Retina (tissue), 1 donor: ENCODE measurements at regions not wholly inside any gene's neighbourhood (a gene's known extent, or its start where the extent isn't known, plus 50 kb on each side); places are given as distances from the start of the nearest gene placed in this dataset.
"Not testable (repeated sequence)": the region's sequence is repeated elsewhere in the genome, so short reads cannot be mapped to it uniquely, and the experiment has no call there.

Source experiments
- DNase-seq: peaks from one replicate; pipeline ENCODE4 v3.0.0-alpha.2; 2016

DNA sequence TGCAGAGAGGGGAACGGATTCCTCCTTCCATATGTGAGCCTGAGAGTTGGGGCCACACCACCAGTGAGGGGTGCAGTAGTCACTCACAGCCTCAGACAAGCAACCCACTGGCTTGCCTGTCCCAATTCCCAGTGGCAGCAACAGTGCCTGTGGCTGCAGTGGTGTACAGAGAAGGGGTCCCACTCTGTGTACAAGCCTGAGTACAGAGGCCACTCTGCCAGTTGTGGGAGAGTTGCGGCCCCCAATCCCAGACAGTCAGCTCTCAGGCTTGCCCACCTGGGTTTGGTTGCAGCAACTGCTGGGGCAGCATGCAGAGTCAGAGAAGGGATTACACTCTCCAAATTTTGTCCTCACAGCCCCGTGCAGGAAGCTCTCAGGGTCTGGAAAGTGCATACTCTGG lies 133.2 kb upstream of the RFX3 start:
- DNase-seq: no peak

DNA sequence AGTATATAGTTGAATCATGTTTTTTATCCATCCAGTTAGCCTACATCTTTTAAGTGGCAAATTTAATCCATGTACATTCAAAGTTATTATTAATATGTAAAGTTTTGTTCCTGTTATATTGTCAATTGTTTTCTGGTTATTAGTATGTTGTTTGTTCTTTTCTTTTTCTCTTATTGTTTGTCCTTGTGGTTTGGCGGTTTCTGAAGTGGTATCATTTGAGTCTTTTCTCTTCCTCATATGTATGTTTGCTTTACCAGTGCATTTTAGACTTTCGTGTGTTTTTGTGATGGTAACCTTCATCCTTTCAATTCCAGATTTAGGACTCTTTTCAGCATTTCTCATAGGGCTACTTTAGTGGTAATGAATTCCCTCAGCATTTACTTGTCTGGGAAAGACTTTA lies 130.4 kb upstream of the RFX3 start:
- DNase-seq: no peak

DNA sequence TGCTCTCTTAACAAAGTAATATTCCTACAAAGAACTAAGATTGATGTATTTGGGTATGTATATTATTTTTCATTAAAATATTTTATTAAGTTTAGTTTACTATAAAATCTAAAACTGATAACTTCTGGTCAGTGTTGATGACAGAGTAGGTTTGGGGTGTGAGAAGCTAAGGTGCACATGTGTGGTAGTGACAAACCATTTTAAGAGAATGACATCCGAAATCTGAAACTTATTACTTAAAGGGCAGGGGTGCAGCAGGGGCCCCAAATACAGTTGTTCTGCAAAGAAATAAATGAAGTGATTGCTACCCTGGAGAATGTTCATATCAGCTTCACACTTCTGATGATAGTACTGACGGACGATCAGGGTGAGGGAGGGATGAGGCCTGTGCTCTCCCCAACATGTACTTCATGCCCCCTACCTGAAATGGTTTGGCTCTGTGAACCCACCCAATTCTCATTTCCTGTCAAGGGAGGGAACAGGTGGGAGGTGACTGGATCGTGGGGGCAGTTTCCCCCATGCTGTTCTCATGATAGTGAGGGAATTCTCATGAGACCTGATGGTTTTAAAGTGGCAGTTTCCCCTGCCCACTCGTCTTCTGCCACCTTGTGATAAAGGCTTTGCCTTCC lies 125.3 kb upstream of the RFX3 start:
- DNase-seq: no peak

DNA sequence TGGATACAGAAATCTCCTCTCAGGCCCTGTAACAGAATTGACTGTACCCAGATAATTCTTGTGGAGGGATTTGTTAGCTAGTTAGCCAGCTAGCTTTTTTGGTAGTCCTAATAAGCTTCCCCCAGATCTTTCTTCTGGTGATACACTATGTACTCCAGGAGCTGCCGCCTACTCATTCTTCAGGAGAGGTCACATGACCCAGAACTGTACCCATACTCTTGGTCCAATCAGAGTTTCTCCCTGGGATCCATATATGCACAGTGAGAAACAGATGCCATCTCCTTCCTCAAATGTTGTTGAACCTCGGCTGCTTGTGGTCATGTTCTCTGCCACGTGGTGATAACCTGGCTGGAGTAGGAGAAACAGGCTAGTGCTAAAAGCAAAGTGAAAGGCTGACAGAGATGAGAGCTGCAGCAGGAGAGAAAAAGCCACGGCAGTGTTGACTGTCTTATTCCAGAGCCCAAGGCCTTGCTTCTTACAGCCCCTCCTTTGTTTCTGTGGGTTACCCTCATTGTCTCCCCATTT lies 123.0 kb upstream of the RFX3 start:
- DNase-seq: no peak

- no peak for DNase-seq
Observed at GRCh38 chr9:3648266-3648665, 122.5 kb upstream of the RFX3 start.

DNA sequence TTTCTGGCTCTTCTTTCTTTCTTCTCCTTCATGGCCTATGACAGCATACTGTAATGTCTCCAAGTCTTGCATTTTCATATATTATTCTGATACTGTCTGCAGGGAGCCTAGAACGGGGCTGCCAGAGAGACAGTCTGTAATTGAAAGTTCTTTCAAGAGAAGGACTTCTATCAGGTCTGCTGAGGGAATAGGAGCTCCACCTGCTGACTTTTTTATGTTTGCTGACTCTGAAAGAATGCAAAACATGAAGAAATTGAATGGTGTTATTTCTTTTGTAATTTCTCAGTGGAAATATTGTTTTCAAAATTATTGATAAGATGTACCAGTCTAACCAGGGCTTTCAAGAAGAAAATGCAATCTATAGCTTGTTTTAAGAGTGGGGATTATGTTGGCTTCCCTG lies 121.9 kb upstream of the RFX3 start:
- no peak for DNase-seq

DNA sequence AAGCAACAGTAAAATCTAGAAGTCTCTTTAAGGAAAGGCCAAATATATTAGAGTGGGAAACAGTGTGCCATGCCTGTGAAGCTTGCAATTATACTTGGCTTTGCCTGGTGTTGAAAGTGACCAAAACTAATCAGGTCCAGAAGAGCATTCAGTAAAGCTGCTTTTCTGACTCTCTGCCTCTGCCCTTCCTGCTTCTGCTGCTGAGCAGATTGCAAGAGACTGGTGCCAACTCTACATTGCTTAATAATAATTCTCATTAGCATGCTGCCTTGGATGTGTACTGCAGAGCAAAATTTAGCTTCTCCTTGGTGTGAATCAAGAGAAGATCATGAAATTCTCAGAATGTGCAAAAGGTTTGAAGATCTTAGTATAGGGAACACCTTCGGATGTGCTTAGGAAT lies 120.4 kb upstream of the RFX3 start:
- DNase-seq: no peak

- DNase-seq: not testable (repeated sequence)
Observed at GRCh38 chr9:3642075-3642474, 116.3 kb upstream of the RFX3 start.

- no peak for DNase-seq
Observed at GRCh38 chr9:3629495-3629894, 103.7 kb upstream of the RFX3 start.

DNA sequence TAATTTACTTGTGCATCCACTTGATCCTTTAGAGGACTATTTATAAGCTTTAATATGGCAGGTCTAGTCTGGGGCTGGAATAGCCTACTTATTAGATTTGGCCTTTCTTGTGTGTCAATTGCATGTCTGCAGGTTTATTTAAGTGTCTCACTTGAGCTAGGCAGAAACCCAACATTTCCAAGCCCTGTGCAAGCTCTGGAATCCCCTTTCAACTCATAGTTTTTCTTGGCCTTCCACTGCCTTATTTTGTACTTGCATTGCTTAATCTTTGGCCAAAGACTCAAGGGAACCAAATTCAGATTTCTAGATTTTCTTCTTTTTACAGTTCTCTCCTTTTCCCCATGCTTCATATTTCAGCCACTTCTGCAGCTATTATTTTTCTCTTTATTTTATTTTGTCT lies 102.4 kb upstream of the RFX3 start:
- no peak for DNase-seq

DNA sequence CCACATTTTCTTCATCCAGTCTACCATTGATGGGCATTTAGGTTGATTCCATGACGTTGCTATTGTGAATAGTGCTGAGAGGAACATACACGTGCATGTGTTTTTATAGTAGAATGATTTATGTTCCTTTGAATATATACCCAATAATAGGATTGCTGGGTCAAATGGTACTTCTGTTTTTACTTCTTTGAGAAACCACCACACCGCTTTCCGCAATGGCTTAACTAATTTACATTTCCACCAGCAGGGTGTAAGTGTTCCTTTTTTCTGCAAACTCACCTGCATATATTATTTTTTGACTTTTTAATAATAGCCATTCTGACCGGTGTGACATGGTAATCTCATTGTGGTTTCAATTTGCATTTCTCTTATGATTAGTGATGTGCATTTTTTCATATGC lies 82.2 kb upstream of the RFX3 start:
- DNase-seq: no peak

DNA sequence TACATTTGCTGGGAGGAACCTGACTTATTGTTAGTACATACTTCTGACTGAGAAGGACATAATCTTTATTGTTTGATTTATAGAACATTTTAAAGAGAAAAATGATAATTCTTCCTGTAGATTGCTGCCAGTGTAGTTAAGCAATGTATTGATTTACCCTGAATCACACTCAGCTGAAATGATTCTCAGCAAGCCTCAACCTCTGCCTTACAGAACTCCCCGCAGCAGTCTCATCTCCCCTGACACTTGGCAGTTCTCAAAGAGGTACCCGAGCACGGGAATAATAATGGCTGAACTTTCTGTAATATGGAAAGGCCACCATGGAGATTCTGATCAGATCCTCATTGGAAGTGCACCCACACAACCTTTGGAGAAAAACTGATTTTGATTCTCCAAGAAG lies 74.9 kb upstream of the RFX3 start:
- no peak for DNase-seq

DNA sequence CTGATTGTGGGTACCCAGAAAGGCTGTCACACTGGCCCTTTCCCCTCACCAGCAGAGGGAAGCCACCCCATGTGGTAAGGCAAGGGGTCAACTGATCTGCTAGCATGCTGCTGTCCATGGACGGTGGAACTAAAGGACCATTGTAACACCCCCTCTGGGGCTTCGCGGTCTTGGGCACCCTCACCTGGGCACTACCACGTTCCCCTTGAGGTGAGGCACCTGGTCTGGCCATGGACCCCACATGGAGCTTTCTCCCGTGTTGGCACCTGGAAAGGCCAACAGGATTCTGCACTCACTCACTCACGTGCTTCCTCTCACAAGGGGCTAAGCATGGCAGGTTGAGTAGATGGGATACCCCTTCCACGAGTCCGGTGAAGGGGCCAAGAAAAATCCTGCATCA lies 72.0 kb upstream of the RFX3 start:
- DNase-seq: no peak

GRCh38 chr9:3586066-3586465 lies 60.3 kb upstream of the RFX3 start:
- no peak for DNase-seq

DNA sequence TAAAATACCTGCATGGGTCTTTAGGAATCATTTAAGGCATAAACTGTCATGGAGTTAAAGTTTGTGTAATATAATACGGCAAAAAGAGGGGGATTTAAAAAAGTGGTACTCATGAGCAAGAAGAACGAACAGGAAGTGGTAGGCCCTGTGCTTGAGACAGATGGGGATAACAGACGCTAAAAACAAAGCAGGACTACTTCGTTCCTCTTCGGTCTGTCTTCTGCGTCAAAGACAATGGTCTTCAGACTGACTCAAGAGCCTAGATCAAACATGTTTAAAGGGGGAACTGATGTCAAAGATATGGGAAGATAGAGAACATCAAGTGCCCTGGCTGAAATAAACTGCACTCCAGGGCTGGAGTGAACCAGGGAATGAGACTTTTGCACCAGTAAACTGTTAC lies 59.8 kb upstream of the RFX3 start:
- DNase-seq: no peak

- no peak for DNase-seq
Observed at GRCh38 chr9:3578786-3579185, 53.0 kb upstream of the RFX3 start.

DNA sequence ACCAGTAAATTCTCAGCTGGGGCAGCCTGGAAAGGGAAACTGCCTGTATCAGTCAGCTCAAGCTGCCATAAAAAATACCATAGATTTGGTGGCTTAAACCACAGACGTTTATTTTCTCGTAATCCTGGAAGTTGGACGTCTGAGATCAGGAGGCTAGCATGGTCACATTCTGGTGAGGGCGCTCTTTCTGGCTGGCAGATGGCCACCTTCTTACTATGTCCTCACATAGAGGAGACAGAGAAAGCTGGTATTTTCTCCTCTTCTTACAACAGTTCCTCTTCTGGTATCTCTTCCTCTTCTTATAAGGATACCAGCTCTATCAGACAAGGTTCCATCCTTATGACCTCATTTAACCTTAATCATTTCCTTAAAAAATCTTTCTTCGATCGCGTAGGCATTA lies 50.5 kb upstream of the RFX3 start:
- no peak for DNase-seq

- DNase-seq: no peak
Observed at GRCh38 chr9:3575821-3576220, 50.0 kb upstream of the RFX3 start.
